NCI-H1436 treated with DMSO at 0.1 percent for 48 hours (cell line): ENCODE measurements at regions not wholly inside any gene's neighbourhood (a gene's known extent, or its start where the extent isn't known, plus 50 kb on each side); places are given as distances from the start of the nearest gene placed in this dataset.
"Not testable (repeated sequence)": the region's sequence is repeated elsewhere in the genome, so short reads cannot be mapped to it uniquely, and the experiment has no call there.

Experiments
- DNase-seq: peaks from one replicate; lab custom pipeline; 2025; lab: John Stamatoyannopoulos, UW

- DNase-seq = no peak
These were observed 650.0 kb upstream of the STXBP6 start for GRCh38 chr14:25699981-25700380.

- DNase-seq = no peak
These were observed 648.2 kb upstream of the STXBP6 start for GRCh38 chr14:25698111-25698510.

GRCh38 chr14:25696176-25696575 is 646.2 kb upstream of the STXBP6 start:
- no peak for DNase-seq

GRCh38 chr14:25685004-25685403 is 635.1 kb upstream of the STXBP6 start:
- no peak for DNase-seq

GRCh38 chr14:25680934-25681333 is 631.0 kb upstream of the STXBP6 start:
- no peak for DNase-seq

DNA sequence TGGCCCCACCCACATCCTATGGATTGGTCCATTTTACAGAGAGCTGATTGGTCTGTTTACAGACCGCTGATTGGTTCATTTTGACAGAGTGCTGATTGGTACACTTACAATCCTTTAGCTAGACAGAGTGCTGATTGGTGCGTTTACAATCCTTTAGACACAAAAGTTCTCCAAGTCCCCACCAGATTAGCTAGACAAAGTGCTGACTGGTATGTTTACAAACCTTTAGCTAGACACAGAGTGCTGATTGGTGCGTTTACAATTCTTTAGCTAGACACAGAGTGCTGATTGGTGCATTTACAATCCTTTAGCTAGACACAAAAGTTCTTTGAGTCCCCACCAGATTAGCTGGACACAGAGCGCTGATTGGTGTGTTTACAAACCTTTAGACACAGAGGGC is 630.6 kb upstream of the STXBP6 start:
- not testable (repeated sequence) for DNase-seq

GRCh38 chr14:25677111-25677510 is 627.2 kb upstream of the STXBP6 start:
- no peak for DNase-seq

DNA sequence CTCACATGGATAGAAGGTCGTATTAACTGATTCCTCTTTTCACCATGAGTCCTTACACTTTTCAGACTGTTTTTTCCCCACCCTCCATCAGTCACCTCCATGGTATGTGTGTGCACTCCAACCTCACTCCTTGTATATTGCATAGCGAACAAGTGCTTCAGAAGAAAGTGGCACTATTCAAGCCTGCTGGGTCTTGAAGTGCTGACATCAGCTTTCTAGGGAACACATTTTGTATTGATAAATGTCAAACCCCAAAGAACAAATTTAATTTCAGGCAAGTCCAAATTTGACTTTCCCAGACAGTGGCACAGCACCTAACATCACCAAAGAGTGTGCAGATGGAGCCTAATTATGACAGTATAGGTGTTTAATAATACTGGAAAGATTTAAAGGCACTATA is 617.4 kb upstream of the STXBP6 start:
- no peak for DNase-seq

- DNase-seq = no peak
These were observed 616.9 kb upstream of the STXBP6 start for GRCh38 chr14:25666877-25667276.

DNA sequence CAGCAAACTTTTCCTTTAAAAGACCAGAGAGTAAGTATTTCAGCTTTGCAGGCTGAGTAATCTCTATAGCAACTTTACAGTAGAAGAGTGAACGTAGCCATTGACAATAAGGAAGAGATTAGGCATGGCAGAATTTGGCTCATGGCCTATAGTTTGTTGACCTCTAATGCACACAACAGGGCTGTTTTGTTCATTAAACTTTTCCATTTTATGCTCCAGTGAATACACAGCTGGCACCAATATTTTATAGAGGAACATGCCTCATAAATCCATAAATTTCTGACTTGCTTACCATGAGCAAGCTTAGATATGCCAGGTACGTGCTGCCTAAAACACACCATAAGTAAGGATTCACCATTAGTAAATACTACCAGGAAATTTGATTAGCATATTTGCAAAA is 609.0 kb upstream of the STXBP6 start:
- DNase-seq = no peak

GRCh38 chr14:25630447-25630846 is 580.5 kb upstream of the STXBP6 start:
- no peak for DNase-seq

- no peak for DNase-seq
These were observed 579.0 kb upstream of the STXBP6 start for GRCh38 chr14:25628978-25629377.

DNA sequence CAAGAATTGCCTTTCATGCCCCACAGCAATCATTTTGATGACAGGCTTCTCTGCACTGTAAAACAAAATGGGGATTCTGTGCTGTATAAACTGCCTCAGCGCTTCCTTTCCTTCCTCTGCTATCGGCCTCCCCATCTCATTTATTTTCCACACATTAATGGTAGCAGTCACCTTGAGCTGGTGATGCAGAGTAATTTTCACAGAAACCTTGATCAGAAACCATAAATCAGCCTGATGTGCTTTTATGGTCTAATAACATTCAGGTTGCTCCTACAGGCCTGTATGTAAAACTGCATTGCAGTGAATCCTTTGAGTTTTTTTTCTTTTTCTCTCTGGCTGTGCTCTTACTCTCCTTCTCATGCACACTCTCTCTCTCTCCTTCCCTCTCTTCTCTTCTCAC is 578.4 kb upstream of the STXBP6 start:
- no peak for DNase-seq

- DNase-seq = no peak
These were observed 577.0 kb upstream of the STXBP6 start for GRCh38 chr14:25626986-25627385.

GRCh38 chr14:25622763-25623162 is 572.8 kb upstream of the STXBP6 start:
- no peak for DNase-seq

DNA sequence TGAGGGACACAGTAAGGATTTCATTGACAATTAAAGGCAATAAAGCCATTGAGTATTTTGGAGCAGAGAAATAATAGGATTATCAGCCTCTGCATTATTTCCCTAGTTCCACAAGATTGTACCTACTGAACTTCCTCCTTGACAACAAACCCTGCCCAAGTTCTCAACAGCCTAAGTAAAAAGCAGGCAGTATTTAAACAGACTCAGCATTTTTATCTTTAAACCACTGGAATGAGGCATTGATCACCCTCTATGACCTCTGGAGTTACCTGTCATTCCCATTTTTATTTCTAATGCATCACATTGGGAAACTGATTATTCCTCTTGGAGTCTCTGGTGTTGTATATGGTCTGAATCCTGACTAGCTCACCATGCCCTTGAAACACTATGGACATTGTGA is 570.6 kb upstream of the STXBP6 start:
- DNase-seq = no peak

DNA sequence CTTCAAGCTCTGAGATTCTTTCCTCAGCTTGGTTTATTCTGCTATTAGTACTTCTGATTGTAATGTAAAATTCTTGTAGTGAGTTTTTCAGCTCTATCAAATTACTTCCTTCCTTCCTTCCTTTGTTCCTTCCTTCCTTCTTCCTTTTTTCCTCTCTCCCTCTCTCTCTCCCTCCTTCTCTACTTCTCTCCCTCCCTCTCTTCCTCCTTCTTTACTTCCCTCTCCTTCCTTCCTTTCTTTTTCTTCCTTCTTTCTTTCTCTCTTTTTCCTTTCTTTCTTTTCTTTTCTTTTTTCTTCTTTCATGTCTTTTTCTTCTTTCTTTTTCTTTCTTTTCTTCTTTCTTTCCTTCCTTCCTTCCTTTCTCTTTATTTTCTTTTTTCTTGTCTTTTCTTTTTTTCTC is 565.2 kb upstream of the STXBP6 start:
- DNase-seq = no peak

DNA sequence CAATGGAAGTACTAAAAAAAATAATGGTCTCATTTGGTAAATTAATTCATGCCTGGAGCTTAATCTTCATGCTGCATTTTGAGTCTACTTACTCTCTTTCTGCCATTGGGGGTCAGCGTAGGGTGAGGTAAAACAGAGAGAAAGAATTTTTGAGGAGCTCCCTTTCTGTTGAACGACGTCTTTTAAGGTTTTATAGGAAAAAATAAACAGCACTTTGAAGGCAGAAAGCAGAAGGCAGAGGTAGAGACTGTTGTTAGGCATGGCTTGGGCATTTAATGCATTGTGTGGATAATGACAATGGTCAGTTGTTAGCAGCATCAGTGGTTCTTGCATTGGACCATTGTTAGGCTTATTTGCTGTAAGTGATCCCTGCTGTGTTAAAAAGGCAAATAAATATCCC is 557.2 kb upstream of the STXBP6 start:
- DNase-seq = no peak

DNA sequence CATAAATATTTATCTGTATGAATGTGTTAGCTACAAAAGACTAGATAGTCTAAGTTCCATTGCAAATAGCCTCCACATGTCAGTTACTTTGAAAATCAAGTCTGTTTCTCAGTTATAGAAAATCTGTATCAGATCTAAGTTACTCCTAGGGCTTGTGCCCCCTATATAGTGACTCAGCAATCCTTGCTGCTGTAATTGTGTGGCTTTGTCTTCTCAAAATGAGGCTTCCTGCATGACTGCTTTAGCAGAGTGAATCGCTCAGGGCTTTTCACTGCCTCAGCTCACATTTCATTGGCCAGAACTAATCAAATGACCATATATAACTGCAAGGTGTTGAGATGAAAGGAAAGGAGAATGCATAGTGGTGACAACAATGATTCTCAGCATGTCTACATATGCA is 552.2 kb upstream of the STXBP6 start:
- no peak for DNase-seq

- DNase-seq = no peak
These were observed 538.8 kb upstream of the STXBP6 start for GRCh38 chr14:25588751-25589150.

- DNase-seq = no peak
These were observed 524.8 kb upstream of the STXBP6 start for GRCh38 chr14:25574628-25575325.

DNA sequence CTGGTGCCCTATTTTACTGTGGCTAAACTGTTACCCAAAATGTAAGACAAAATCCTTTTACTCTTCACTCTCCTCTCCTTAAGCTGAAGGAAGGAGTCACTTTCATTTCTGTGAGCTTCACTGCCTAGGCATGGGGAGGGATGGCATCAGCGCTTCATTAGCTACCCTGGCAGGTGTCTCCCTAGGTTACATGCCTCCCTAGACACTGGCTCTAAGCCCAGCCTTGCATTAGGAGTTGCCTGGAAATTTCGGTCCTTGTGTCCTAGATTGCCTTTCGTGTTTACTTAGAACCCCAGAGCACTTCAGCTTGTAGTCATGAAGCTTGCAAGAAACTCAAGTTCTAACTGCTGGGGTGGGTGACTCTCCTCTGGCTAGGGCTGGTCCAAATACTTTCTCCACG is 520.5 kb upstream of the STXBP6 start:
- no peak for DNase-seq

DNA sequence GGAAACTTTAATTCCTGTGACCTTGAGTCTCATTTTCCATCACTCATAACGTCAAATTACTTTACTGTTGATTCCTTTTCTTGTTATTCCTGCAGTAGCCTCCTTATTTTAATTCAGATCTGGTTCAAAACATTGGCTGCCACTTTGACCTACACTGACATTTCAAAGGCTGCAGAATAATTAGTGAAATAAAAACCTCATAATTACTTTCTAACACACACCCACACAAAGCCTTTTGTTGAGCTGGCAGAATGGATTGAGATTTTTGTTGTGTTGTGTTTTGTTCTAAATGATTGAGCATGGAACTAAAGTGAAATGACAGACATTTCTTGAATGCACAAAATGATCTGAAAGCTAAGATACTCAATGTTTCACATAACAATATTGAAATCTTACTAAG is 507.5 kb upstream of the STXBP6 start:
- no peak for DNase-seq

DNA sequence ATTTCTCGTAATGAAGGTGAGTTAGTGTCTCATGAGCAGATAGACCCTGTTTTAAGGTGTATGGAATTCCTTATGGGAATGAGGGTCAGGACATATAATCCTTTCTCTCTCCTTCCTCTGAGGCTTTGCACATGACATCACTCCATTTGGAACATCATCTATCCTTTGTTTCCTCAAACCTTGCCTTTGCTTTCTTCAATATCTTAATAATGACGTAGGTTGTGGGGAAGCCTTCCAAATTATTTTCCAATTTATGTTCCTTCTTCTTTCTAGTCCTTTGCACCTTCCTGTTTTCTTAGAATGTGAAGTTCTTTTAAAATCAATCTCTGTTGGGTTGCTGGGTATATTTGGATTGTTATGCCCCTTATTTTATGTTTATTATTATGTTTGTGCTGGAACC is 502.9 kb upstream of the STXBP6 start:
- no peak for DNase-seq

DNA sequence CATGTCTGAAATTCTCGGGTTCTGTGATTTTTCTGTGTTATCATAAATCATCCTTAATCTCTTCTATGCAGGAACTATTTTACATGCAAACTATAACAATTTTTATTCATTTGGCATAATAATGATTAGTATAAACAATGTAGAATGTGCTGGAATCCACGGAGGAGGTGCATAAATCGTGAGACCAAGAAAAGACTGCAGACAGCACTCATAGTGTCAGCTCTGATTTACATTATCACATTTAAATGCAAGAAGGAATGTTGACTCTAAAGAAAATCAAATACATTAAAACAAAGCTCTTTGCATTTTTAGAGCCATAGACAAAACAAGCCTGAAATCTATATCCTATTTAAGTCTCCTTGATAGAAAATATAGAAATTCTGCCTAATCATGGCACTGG is 501.7 kb upstream of the STXBP6 start:
- DNase-seq = no peak
